ENCODE measurements at regions not wholly inside any gene's neighbourhood (a gene's known extent, or its start where the extent isn't known, plus 50 kb on each side); places are given as distances from the start of the nearest gene placed in this dataset.

GRCh38 chr14:21795456-21795855 lies 121.8 kb upstream of the OR4E1 start:
- WGBS (ENCODE audit: low lambda C conversion rate): 0% methylated on average over 2 of the region's 2 CpGs
- no peak for FAIRE-seq

More at GRCh38 chr14:21795456-21795855, 121.8 kb upstream of the OR4E1 start:
- Histone ChIP-seq H3K27ac (ENCODE audit: extremely low read length, insufficient read depth, low read length) (no peak overlapping the region), H3K4me3 (replicated peaks in 1 of 3; ENCODE audit: insufficient read depth in 1 of 3, low read depth in 2 of 3, low read length in 3 of 3) (no peak overlapping the region), H4K20me1 (ENCODE audit: insufficient read depth, low read length) (no peaks in the 10 kb centered on the region), H3K4me2 (ENCODE audit: low read depth, low read length) (no peak overlapping the region), H3K27me3 (ENCODE audit: control insufficient read depth in 1 of 2, insufficient read depth in 2 of 2, low read length in 2 of 2) (no peaks in the 10 kb centered on the region), H3K79me2 (ENCODE audit: insufficient read depth, low read length) (no peaks in the 10 kb centered on the region), H2AFZ (ENCODE audit: low read length) (no peak overlapping the region), H3K36me3 (replicated peaks in 1 of 2; ENCODE audit: control insufficient read depth in 1 of 2, insufficient read depth in 2 of 2, low read length in 2 of 2) (no peaks in the 10 kb centered on the region), H3K9me3 (ENCODE audit: low read length) (no peaks in the 10 kb centered on the region), H3K9ac (ENCODE audit: insufficient read depth, low read depth, low read length) (no peak overlapping the region), H3K4me1 (ENCODE audit: insufficient read depth, low read length) (no peaks in the 10 kb centered on the region)
- ChIA-PET POLR2A (no interaction called here), CTCF (ENCODE audit: low intra/inter-chr PET ratio, low total read pairs) (no interaction called here)
- in situ Hi-C loops (cut with HindIII; ENCODE audit: extremely low pct_ligation_motif_present, low pct_unique_long_range_greater_than_20kb): no loop called here
- intact Hi-C loops (cut with micrococcal nuclease; ENCODE audit: unreplicated experiment): no loop called here
- DNase-seq (ENCODE audit: low spot score) (no peak), ATAC-seq (no peak)
- no TSS peak for BruUV-seq (replicated peaks)
- no peak for TF ChIP-seq ZEB1 (IDR thresholded peaks at IDR 0.05; ENCODE audit: insufficient replicate concordance, low read depth)
- no peak for TF ChIP-seq CBX1 (IDR thresholded peaks at IDR 0.05; ENCODE audit: low read depth)
- no peak for TF ChIP-seq HMGXB3 (CRISPR knock-in tag; IDR thresholded peaks at IDR 0.05; ENCODE audit: borderline replicate concordance)
- TF ChIP-seq MTA1 (CRISPR knock-in tag; IDR thresholded peaks at IDR 0.05; ENCODE audit: borderline replicate concordance): no peak
- no peak for TF ChIP-seq ZNF557 (CRISPR knock-in tag; IDR thresholded peaks at IDR 0.05)
- no peak for TF ChIP-seq RFX1 (IDR thresholded peaks at IDR 0.05)
- TF ChIP-seq ZNF121 (CRISPR knock-in tag; IDR thresholded peaks at IDR 0.05): no peak
- TF ChIP-seq ESRRA (CRISPR knock-in tag; IDR thresholded peaks at IDR 0.05; ENCODE audit: low read depth): no peak
- TF ChIP-seq AFF4 (CRISPR knock-in tag; IDR thresholded peaks at IDR 0.05): no peak

Data from HepG2 (cell line).